GM13976 (cell line): ENCODE measurements at regions not wholly inside any gene's neighbourhood (a gene's known extent, or its start where the extent isn't known, plus 50 kb on each side); places are given as distances from the start of the nearest gene placed in this dataset.

Experiments
- DNase-seq: peaks from one replicate; pipeline ENCODE4 v3.0.0; 2012; ENCODE audit warnings: low spot score
- CTCF ChIP-seq: IDR thresholded peaks from 2 replicates; pipeline ENCODE4 v1.5.1; 2012; ENCODE audit warnings: borderline replicate concordance, mild to moderate bottlenecking; ENCODE audit not compliant: insufficient read depth; ENCODE audit errors: extremely low read depth, missing control alignments, control extremely low read depth
- in situ Hi-C: fragments of 300-500 bp; cut with MboI; formaldehyde crosslinking; loops from one replicate; pipeline ENCODE4 v1.12.0; 2022; ENCODE audit warnings: low sequenced_read_pairs, mixed read lengths, inconsistent platforms; ENCODE audit not compliant: unreplicated experiment

GRCh38 chr6:148238713-148239112, 103.9 kb upstream of the SASH1 start:
- DNase-seq: no peak
- in situ Hi-C loops: no loop called here
- no peak for TF ChIP-seq CTCF

- in situ Hi-C loops: no loop called here
- no peak for TF ChIP-seq CTCF
- no peak for DNase-seq
Measured at GRCh38 chr6:148239215-148239614, 103.4 kb upstream of the SASH1 start.

- no peak for TF ChIP-seq CTCF
- no peak for DNase-seq
- in situ Hi-C loops: no loop called here
Measured at GRCh38 chr6:148239801-148240460, 102.7 kb upstream of the SASH1 start.

GRCh38 chr6:148240461-148240840, 102.2 kb upstream of the SASH1 start:
- in situ Hi-C loops: no loop called here
- TF ChIP-seq CTCF: no peak
- no peak for DNase-seq

- TF ChIP-seq CTCF: no peak
- no peak for DNase-seq
- in situ Hi-C loops: no loop called here
Measured at GRCh38 chr6:148240861-148241477, 101.7 kb upstream of the SASH1 start.

GRCh38 chr6:148242180-148242579, 100.5 kb upstream of the SASH1 start:
- no peak for DNase-seq
- in situ Hi-C loops: no loop called here
- no peak for TF ChIP-seq CTCF
